AG04450 (cell line): ENCODE measurements at regions not wholly inside any gene's neighbourhood (a gene's known extent, or its start where the extent isn't known, plus 50 kb on each side); places are given as distances from the start of the nearest gene placed in this dataset.

ENCODE experiments used
- CTCF ChIA-PET: fragments of 300-600, 350-600 bp; formaldehyde crosslinking; extraction: SDS; loops from one replicate; lab custom pipeline; 2022; ENCODE audit warnings: antibody characterized with exemption, inconsistent platforms; lab: Charles Lee
- POLR2A ChIA-PET: fragments of 350-600 bp; formaldehyde crosslinking; extraction: SDS; loops from one replicate; lab custom pipeline; 2021; ENCODE audit warnings: antibody characterized with exemption, inconsistent platforms; lab: Yijun Ruan, JAX
- DNase-seq: peaks from one replicate; pipeline ENCODE4 v3.0.0-alpha.2; 2011; ENCODE audit warnings: low read depth, low spot score
- H3K27ac ChIP-seq: one replicate; pipeline ENCODE4 v1.5.1; 2012; ENCODE audit warnings: low read depth, low read length, control low read depth
- H3K27me3 ChIP-seq: one replicate; pipeline ENCODE4 v1.6.0; 2012; ENCODE audit warnings: low read length; ENCODE audit not compliant: control insufficient read depth, insufficient read depth
- H3K4me3 ChIP-seq: 2 replicates; pipeline ENCODE4 v1.5.1; 2011; ENCODE audit warnings: mild to moderate bottlenecking, low read depth, low read length, control low read depth
- H3K9me3 ChIP-seq: 2 replicates; pipeline ENCODE4 v1.5.1; 2012; ENCODE audit warnings: low read length; ENCODE audit not compliant: control insufficient read depth, insufficient read depth
- TF ChIP-seq, protein P1 (sequence below): IDR thresholded peaks from 2 replicates; pipeline ENCODE4 v1.5.1; 2011; ENCODE audit warnings: low read depth, low read length, control low read depth, inconsistent platforms

DNA sequence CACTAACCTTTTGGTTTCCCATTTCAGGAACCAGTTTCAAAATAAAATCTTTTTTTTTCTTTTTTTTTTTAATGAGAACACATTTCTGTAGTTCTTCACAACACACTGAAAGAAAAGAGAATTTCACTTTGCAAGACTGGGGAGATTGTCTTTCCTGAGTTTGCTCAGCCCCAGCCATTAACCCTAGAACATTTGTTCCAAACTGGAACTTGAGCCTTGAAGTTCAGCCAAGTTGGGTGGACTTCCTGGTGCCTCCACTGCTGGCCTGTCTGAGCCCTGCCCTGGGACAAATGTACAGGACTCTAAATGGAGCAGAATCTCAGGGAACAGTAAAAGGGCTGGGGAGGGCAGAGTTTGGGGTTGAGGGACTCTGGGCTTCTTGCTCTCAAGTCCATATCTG is 196.4 kb upstream of the LPP start:
- CTCF ChIA-PET, result no interaction called here
- no peak overlapping the region for H3K27ac ChIP-seq

GRCh38 chr3:187958432-187959003 is 195.4 kb upstream of the LPP start:
- Histone ChIP-seq H3K4me3 (no peak overlapping the region), H3K9me3 (peaks cover 4% of the 10 kb centered on the region; the same call in 1 of the 2 replicates), H3K27ac (no peak overlapping the region), H3K27me3 (no peaks in the 10 kb centered on the region)
- ChIA-PET CTCF (interaction anchor here (1.7 kb wide), 1 partner anchor 41 kb away, joined by 5 read pairs; no protein-coding TSS in a partner anchor), POLR2A (no interaction called here)
- TF ChIP-seq, protein P1, sequence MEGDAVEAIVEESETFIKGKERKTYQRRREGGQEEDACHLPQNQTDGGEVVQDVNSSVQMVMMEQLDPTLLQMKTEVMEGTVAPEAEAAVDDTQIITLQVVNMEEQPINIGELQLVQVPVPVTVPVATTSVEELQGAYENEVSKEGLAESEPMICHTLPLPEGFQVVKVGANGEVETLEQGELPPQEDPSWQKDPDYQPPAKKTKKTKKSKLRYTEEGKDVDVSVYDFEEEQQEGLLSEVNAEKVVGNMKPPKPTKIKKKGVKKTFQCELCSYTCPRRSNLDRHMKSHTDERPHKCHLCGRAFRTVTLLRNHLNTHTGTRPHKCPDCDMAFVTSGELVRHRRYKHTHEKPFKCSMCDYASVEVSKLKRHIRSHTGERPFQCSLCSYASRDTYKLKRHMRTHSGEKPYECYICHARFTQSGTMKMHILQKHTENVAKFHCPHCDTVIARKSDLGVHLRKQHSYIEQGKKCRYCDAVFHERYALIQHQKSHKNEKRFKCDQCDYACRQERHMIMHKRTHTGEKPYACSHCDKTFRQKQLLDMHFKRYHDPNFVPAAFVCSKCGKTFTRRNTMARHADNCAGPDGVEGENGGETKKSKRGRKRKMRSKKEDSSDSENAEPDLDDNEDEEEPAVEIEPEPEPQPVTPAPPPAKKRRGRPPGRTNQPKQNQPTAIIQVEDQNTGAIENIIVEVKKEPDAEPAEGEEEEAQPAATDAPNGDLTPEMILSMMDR, result no peak
- DNase-seq, result no peak

More for the DNA sequence above, 196.4 kb upstream of the LPP start:
- Histone ChIP-seq H3K4me3 (no peak overlapping the region), H3K27me3 (no peaks in the 10 kb centered on the region), H3K9me3 (peaks cover 4% of the 10 kb centered on the region; the same call in 1 of the 2 replicates)
- TF ChIP-seq, protein P1, result no peak
- DNase-seq, result no peak
- POLR2A ChIA-PET, result no interaction called here

DNA sequence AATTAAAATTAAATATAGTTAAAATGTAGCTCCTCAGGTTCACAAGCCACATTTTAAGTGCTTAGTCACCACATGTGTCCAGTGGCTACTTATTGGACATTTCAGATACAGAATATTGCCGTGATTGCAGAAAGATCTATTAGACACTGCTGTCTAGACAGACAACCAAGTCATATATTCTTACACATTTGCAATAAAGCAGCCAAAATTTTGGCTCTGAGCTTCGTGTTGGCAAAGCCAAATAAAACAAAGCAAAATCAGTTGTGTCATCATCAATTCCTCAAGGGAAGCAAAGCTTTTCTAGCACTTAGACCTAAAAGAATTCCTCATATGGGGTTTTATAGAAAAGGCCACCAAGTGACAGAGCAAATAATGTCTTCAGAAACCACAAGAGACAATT is 193.1 kb upstream of the LPP start:
- Histone ChIP-seq H3K27ac (no peak overlapping the region), H3K4me3 (no peak overlapping the region), H3K9me3 (peaks cover 4% of the 10 kb centered on the region; the same call in 1 of the 2 replicates), H3K27me3 (no peaks in the 10 kb centered on the region)
- TF ChIP-seq, protein P1, result no peak
- ChIA-PET POLR2A (no interaction called here), CTCF (interaction anchor here (1.3 kb wide), 1 partner anchor 993 kb away, joined by 3 read pairs; no protein-coding TSS in a partner anchor)
- no peak for DNase-seq

DNA sequence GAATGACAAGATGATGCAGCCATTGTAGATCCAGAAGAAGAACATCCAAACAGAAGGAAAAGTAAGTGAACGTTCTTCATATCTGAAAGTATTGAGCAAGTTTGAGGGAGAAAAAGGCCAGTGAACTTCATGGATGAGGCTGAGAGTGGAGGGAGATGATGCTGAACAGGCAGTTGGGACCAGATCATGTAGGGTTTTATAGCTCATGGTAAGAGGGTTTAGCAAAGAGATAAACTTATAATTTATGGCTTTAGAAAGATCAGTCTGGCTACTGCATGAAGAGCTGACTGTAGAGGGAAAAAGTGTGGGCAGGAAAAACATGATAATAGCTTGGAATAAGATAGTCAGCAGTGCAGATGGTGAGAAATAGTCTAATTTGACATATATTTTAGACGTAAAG is 192.6 kb upstream of the LPP start:
- DNase-seq, result no peak
- Histone ChIP-seq H3K27me3 (no peaks in the 10 kb centered on the region), H3K27ac (no peak overlapping the region), H3K9me3 (peaks cover 4% of the 10 kb centered on the region; the same call in 1 of the 2 replicates), H3K4me3 (no peak overlapping the region)
- ChIA-PET CTCF (interaction anchor here (1.3 to 1.4 kb wide), 2 partner anchors 43 to 993 kb away, joined by 3 to 4 read pairs; no protein-coding TSS in a partner anchor), POLR2A (no interaction called here)
- TF ChIP-seq, protein P1, result no peak

- peaks cover 4% of the 10 kb centered on the region; the same call in 1 of the 2 replicates for H3K9me3 ChIP-seq
- TF ChIP-seq, protein P1, result no peak
- ChIA-PET CTCF (interaction anchor here (1.2 kb wide), 1 partner anchor 9 kb away, joined by 3 read pairs; no protein-coding TSS in a partner anchor), POLR2A (no interaction called here)
- no peak overlapping the region for H3K4me3 ChIP-seq
- DNase-seq, result no peak
- no peaks in the 10 kb centered on the region for H3K27me3 ChIP-seq
- no peak overlapping the region for H3K27ac ChIP-seq
These were observed 190.8 kb upstream of the LPP start for GRCh38 chr3:187963003-187963676.
